NOMO-1 treated with dmso at 0.1 percent for 144 hours (cell line): ENCODE measurements at regions not wholly inside any gene's neighbourhood (a gene's known extent, or its start where the extent isn't known, plus 50 kb on each side); places are given as distances from the start of the nearest gene placed in this dataset.

Source experiments
- DNase-seq: peaks from one replicate; lab custom pipeline; 2025; ENCODE audit not compliant: unreplicated experiment; lab: John Stamatoyannopoulos, UW

GRCh38 chr15:45743426-45744235, 108.8 kb downstream of the SQOR start:
- no peak for DNase-seq

- DNase-seq: no peak
Measured at GRCh38 chr15:45744236-45744589, 109.4 kb downstream of the SQOR start.

GRCh38 chr15:45747426-45747825, 112.6 kb downstream of the SQOR start:
- no peak for DNase-seq

- no peak for DNase-seq
Measured at GRCh38 chr15:45751629-45752028, 116.8 kb downstream of the SQOR start.

- no peak for DNase-seq
Measured at GRCh38 chr15:45759936-45760335, 125.1 kb downstream of the SQOR start.

- no peak for DNase-seq
Measured at GRCh38 chr15:45762726-45763125, 127.9 kb downstream of the SQOR start.

- no peak for DNase-seq
Measured at GRCh38 chr15:45763170-45763869, 128.5 kb downstream of the SQOR start.

- no peak for DNase-seq
Measured at GRCh38 chr15:45773149-45773548, 138.3 kb downstream of the SQOR start.

- no peak for DNase-seq
Measured at GRCh38 chr15:45776772-45777171, 141.9 kb downstream of the SQOR start.

GRCh38 chr15:45777781-45778180, 143.0 kb downstream of the SQOR start:
- no peak for DNase-seq

- DNase-seq: no peak
Measured at GRCh38 chr15:45780352-45780751, 145.5 kb downstream of the SQOR start.

GRCh38 chr15:45784656-45785055, 149.8 kb downstream of the SQOR start:
- no peak for DNase-seq

- no peak for DNase-seq
Measured at GRCh38 chr15:45785897-45786296, 151.1 kb downstream of the SQOR start.

- DNase-seq: peak; percentile 25
Measured at GRCh38 chr15:45790325-45790943, 155.6 kb downstream of the SQOR start.

- no peak for DNase-seq
Measured at GRCh38 chr15:45794304-45794703, 159.5 kb downstream of the SQOR start.

GRCh38 chr15:45794712-45795439, 160.0 kb downstream of the SQOR start:
- DNase-seq: no peak

- DNase-seq: peak; percentile 1
Measured at GRCh38 chr15:45795440-45796069, 160.7 kb downstream of the SQOR start.

GRCh38 chr15:45796433-45796832, 161.6 kb downstream of the SQOR start:
- no peak for DNase-seq

- DNase-seq: peak; percentile 13
Measured at GRCh38 chr15:45799508-45799907, 164.7 kb downstream of the SQOR start.

GRCh38 chr15:45801543-45801942, 166.7 kb downstream of the SQOR start:
- no peak for DNase-seq

- DNase-seq: no peak
Measured at GRCh38 chr15:45802140-45802539, 167.3 kb downstream of the SQOR start.
